ENCODE measurements at regions not wholly inside any gene's neighbourhood (a gene's known extent, or its start where the extent isn't known, plus 50 kb on each side); places are given as distances from the start of the nearest gene placed in this dataset.

- Mint-ChIP-seq H3K27me3 (peaks cover 39% of the 10 kb centered on the region), H3K4me3 (ENCODE audit: low read depth) (no peak overlapping the region), H3K4me1 (ENCODE audit: low read depth) (peaks cover 12% of the 10 kb centered on the region), H3K9me3 (ENCODE audit: low read depth) (no peaks in the 10 kb centered on the region), H3K36me3 (ENCODE audit: insufficient read depth) (no peaks in the 10 kb centered on the region), H3K27ac (peak overlapping the region; percentile 47)
- DNase-seq (ENCODE audit: low spot score, unreplicated experiment), result peak; percentile 87
- TF ChIP-seq CTCF (IDR thresholded peaks at IDR 0.05; ENCODE audit: unreplicated experiment), result peak; percentile 94
Observed at GRCh38 chr5:61658592-61659008, 326.5 kb downstream of the ZSWIM6 start.

GRCh38 chr5:61659221-61659696 is 327.2 kb downstream of the ZSWIM6 start:
- H3K36me3 Mint-ChIP-seq (ENCODE audit: insufficient read depth), result no peaks in the 10 kb centered on the region
- no peaks in the 10 kb centered on the region for H3K9me3 Mint-ChIP-seq (ENCODE audit: low read depth)
- peak overlapping the region; percentile 47 for H3K27ac Mint-ChIP-seq
- H3K27me3 Mint-ChIP-seq, result peaks cover 45% of the 10 kb centered on the region
- peak; percentile 32 for DNase-seq (ENCODE audit: low spot score, unreplicated experiment)
- TF ChIP-seq CTCF (IDR thresholded peaks at IDR 0.05; ENCODE audit: unreplicated experiment), result no peak
- H3K4me1 Mint-ChIP-seq (ENCODE audit: low read depth), result peaks cover 12% of the 10 kb centered on the region
- peak overlapping the region; percentile 70 for H3K4me3 Mint-ChIP-seq (ENCODE audit: low read depth)

- H3K27ac Mint-ChIP-seq, result no peak overlapping the region
- no peak for DNase-seq (ENCODE audit: low spot score, unreplicated experiment)
- peaks cover 45% of the 10 kb centered on the region for H3K27me3 Mint-ChIP-seq
- H3K9me3 Mint-ChIP-seq (ENCODE audit: low read depth), result no peaks in the 10 kb centered on the region
- no peaks in the 10 kb centered on the region for H3K36me3 Mint-ChIP-seq (ENCODE audit: insufficient read depth)
- peaks cover 18% of the 10 kb centered on the region for H3K4me1 Mint-ChIP-seq (ENCODE audit: low read depth)
- TF ChIP-seq CTCF (IDR thresholded peaks at IDR 0.05; ENCODE audit: unreplicated experiment), result no peak
- H3K4me3 Mint-ChIP-seq (ENCODE audit: low read depth), result no peak overlapping the region
Observed at GRCh38 chr5:61662670-61663069, 330.6 kb downstream of the ZSWIM6 start.

- no peak for TF ChIP-seq CTCF (IDR thresholded peaks at IDR 0.05; ENCODE audit: unreplicated experiment)
- Mint-ChIP-seq H3K4me3 (ENCODE audit: low read depth) (no peak overlapping the region), H3K4me1 (ENCODE audit: low read depth) (peaks cover 11% of the 10 kb centered on the region), H3K27ac (no peak overlapping the region), H3K9me3 (ENCODE audit: low read depth) (no peaks in the 10 kb centered on the region), H3K36me3 (ENCODE audit: insufficient read depth) (no peaks in the 10 kb centered on the region), H3K27me3 (peaks cover 67% of the 10 kb centered on the region)
- DNase-seq (ENCODE audit: low spot score, unreplicated experiment), result no peak
Observed at GRCh38 chr5:61666064-61666621, 334.1 kb downstream of the ZSWIM6 start.

- no peak for TF ChIP-seq CTCF (IDR thresholded peaks at IDR 0.05; ENCODE audit: unreplicated experiment)
- Mint-ChIP-seq H3K4me1 (ENCODE audit: low read depth) (peaks cover 12% of the 10 kb centered on the region), H3K36me3 (ENCODE audit: insufficient read depth) (no peaks in the 10 kb centered on the region), H3K27ac (no peak overlapping the region), H3K27me3 (peaks cover 55% of the 10 kb centered on the region), H3K9me3 (ENCODE audit: low read depth) (no peaks in the 10 kb centered on the region), H3K4me3 (ENCODE audit: low read depth) (no peak overlapping the region)
- no peak for DNase-seq (ENCODE audit: low spot score, unreplicated experiment)
Observed at GRCh38 chr5:61667525-61668218, 335.6 kb downstream of the ZSWIM6 start.
